Keratinocyte (primary cell): ENCODE measurements at regions not wholly inside any gene's neighbourhood (a gene's known extent, or its start where the extent isn't known, plus 50 kb on each side); places are given as distances from the start of the nearest gene placed in this dataset.

Experiments
- DNase-seq: peaks from one replicate; pipeline ENCODE4 v3.0.0-alpha.2; 2011; ENCODE audit warnings: low read depth, missing footprints, low spot score
- FAIRE-seq: peaks from 2 replicates; lab custom pipeline; 2011; peaks lifted over from hg19 to GRCh38; lab: Jason Lieb, UNC
- H2AFZ ChIP-seq: 2 replicates; pipeline ENCODE4 v1.6.0; 2012; ENCODE audit warnings: low read length, control low read depth, inconsistent platforms; ENCODE audit not compliant: control insufficient read depth
- H3K27ac ChIP-seq: 2 replicates; pipeline ENCODE4 v1.5.1; 2011; ENCODE audit warnings: low read length; ENCODE audit not compliant: control insufficient read depth, insufficient read depth
- H3K27me3 ChIP-seq: 3 replicates; pipeline ENCODE4 v1.6.0; 2011; ENCODE audit warnings: low read length; ENCODE audit not compliant: control insufficient read depth, insufficient read depth; ENCODE audit errors: extremely low read depth
- H3K36me3 ChIP-seq, 2 experiments: 2 replicates in 1 of 2; 3 replicates in 1 of 2; pipeline ENCODE4 v1.5.1; 2011; ENCODE audit warnings: low read length in 2 of 2, mild to moderate bottlenecking in 1 of 2; ENCODE audit not compliant: control insufficient read depth in 2 of 2, insufficient read depth in 2 of 2; ENCODE audit errors: extremely low read depth in 1 of 2
- H3K4me1 ChIP-seq: 3 replicates; pipeline ENCODE4 v1.5.1; 2011; ENCODE audit warnings: low read length; ENCODE audit not compliant: control insufficient read depth, insufficient read depth; ENCODE audit errors: extremely low read depth
- H3K4me2 ChIP-seq: 3 replicates; pipeline ENCODE4 v1.6.0; 2011; ENCODE audit warnings: low read depth, low read length; ENCODE audit not compliant: control insufficient read depth, insufficient read depth; ENCODE audit errors: extremely low read depth
- H3K4me3 ChIP-seq, 3 experiments: fragments of 200-600 bp in 1 of 3; sonication (generic) in 1 of 3; 2 replicates in 2 of 3; 3 replicates in 1 of 3; pipeline ENCODE4 v1.5.1; 2011 to 2016; ENCODE audit warnings: low read length in 3 of 3, mild to moderate bottlenecking in 3 of 3, control low read depth in 2 of 3, inconsistent platforms in 1 of 3, low read depth in 1 of 3, mixed read lengths in 1 of 3, mixed run types in 1 of 3, moderate library complexity in 1 of 3; ENCODE audit not compliant: control insufficient read depth in 2 of 3, insufficient read depth in 2 of 3; ENCODE audit errors: extremely low read depth in 1 of 3
- H3K79me2 ChIP-seq: 2 replicates; pipeline ENCODE4 v1.6.0; 2012; ENCODE audit warnings: low read length; ENCODE audit not compliant: control insufficient read depth, insufficient read depth
- H3K9ac ChIP-seq: 3 replicates; pipeline ENCODE4 v1.6.0; 2011; ENCODE audit warnings: low read length; ENCODE audit not compliant: control insufficient read depth, insufficient read depth; ENCODE audit errors: extremely low read depth
- H3K9me1 ChIP-seq: 3 replicates; pipeline ENCODE4 v1.6.0; 2011; ENCODE audit warnings: low read length; ENCODE audit not compliant: control insufficient read depth, insufficient read depth; ENCODE audit errors: extremely low read depth
- H3K9me3 ChIP-seq: 2 replicates; pipeline ENCODE4 v1.5.1; 2012; ENCODE audit warnings: low read depth, low read length; ENCODE audit not compliant: control insufficient read depth
- H4K20me1 ChIP-seq: 3 replicates; pipeline ENCODE4 v1.6.0; 2011; ENCODE audit warnings: low read length; ENCODE audit not compliant: control insufficient read depth, insufficient read depth; ENCODE audit errors: extremely low read depth
- EZH2 ChIP-seq: IDR thresholded peaks from one replicate; pipeline ENCODE4 v1.6.1; 2012; ENCODE audit warnings: inconsistent platforms, mild to moderate bottlenecking, low read length, moderate library complexity
- dilution Hi-C: fragments of 300-500 bp; cut with MboI; formaldehyde crosslinking; loops from one replicate; pipeline ENCODE4 v1.7.0; 2020; ENCODE audit warnings: low sequenced_read_pairs; ENCODE audit not compliant: extremely low pct_ligation_motif_present
- TF ChIP-seq, protein P1 (sequence below), 3 experiments: IDR thresholded peaks in 1 of 3; conservative IDR thresholded peaks in 1 of 3; optimal IDR thresholded peaks in 1 of 3; 2 replicates in 2 of 3; 3 replicates in 1 of 3; pipeline versions ENCODE3 to v1.5.1; 2011; ENCODE audit warnings: low read length in 3 of 3, mild to moderate bottlenecking in 3 of 3, moderate library complexity in 2 of 3, control low read depth in 1 of 3, inconsistent platforms in 1 of 3; ENCODE audit not compliant: insufficient read depth in 2 of 3; ENCODE audit errors: extremely low read depth in 1 of 3

DNA sequence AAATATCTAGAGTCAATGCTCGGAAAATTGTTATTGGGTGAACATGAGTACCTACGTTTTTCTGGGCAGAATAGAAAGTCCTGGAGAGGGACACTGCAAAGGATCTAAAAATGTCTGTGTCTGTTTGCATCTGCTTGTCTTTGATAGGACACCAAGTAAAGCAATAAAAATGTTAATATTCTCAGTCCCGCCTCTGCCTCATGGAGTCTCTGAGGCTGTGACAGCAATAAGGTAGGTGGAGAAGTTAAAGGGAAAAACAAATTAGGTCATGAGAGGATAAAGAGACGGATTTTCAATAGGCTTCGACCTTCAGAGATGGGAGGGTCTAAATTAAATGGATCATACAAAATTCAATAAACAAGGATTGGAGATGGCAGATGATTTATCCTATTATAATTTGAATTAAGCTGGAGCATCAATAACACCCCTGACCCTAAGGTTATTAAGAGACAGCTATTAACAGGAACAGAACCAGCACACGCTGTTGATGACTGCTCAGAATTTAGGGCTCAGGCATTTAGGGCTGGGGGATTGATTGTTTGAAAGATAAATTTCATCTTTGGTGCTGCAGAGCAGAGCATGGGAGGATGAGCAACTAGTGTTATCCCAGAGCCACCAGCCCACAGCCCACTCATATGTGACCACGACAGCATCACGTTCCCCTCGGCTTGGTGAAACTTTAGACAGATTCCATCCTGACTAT is 620.3 kb upstream of the CDH4 start:
- H3K79me2 ChIP-seq, result no peaks in the 10 kb centered on the region
- H3K4me1 ChIP-seq, result no peaks in the 10 kb centered on the region
- no peaks in the 10 kb centered on the region for H3K36me3 ChIP-seq
- TF ChIP-seq, protein P1, sequence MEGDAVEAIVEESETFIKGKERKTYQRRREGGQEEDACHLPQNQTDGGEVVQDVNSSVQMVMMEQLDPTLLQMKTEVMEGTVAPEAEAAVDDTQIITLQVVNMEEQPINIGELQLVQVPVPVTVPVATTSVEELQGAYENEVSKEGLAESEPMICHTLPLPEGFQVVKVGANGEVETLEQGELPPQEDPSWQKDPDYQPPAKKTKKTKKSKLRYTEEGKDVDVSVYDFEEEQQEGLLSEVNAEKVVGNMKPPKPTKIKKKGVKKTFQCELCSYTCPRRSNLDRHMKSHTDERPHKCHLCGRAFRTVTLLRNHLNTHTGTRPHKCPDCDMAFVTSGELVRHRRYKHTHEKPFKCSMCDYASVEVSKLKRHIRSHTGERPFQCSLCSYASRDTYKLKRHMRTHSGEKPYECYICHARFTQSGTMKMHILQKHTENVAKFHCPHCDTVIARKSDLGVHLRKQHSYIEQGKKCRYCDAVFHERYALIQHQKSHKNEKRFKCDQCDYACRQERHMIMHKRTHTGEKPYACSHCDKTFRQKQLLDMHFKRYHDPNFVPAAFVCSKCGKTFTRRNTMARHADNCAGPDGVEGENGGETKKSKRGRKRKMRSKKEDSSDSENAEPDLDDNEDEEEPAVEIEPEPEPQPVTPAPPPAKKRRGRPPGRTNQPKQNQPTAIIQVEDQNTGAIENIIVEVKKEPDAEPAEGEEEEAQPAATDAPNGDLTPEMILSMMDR (optimal IDR thresholded peaks at IDR 0.05 in 1 of 3, IDR thresholded peaks at IDR 0.05 in 1 of 3, conservative IDR thresholded peaks at IDR 0.05 in 1 of 3; ENCODE audit: extremely low read depth in 1 of 3, insufficient read depth in 2 of 3, low read length in 3 of 3), result no peak
- no peak for TF ChIP-seq EZH2
- no peak overlapping the region for H3K4me2 ChIP-seq
- DNase-seq, result no peak
- no peak overlapping the region for H3K9ac ChIP-seq
- H3K4me3 ChIP-seq, result no peak overlapping the region
- FAIRE-seq, result no peak
- dilution Hi-C loops, result no loop called here
- H3K27ac ChIP-seq, result no peak overlapping the region
- H4K20me1 ChIP-seq, result no peaks in the 10 kb centered on the region
- no peaks in the 10 kb centered on the region for H3K9me1 ChIP-seq
- H3K27me3 ChIP-seq, result no peaks in the 10 kb centered on the region
- no peaks in the 10 kb centered on the region for H3K9me3 ChIP-seq
- no peak overlapping the region for H2AFZ ChIP-seq

DNA sequence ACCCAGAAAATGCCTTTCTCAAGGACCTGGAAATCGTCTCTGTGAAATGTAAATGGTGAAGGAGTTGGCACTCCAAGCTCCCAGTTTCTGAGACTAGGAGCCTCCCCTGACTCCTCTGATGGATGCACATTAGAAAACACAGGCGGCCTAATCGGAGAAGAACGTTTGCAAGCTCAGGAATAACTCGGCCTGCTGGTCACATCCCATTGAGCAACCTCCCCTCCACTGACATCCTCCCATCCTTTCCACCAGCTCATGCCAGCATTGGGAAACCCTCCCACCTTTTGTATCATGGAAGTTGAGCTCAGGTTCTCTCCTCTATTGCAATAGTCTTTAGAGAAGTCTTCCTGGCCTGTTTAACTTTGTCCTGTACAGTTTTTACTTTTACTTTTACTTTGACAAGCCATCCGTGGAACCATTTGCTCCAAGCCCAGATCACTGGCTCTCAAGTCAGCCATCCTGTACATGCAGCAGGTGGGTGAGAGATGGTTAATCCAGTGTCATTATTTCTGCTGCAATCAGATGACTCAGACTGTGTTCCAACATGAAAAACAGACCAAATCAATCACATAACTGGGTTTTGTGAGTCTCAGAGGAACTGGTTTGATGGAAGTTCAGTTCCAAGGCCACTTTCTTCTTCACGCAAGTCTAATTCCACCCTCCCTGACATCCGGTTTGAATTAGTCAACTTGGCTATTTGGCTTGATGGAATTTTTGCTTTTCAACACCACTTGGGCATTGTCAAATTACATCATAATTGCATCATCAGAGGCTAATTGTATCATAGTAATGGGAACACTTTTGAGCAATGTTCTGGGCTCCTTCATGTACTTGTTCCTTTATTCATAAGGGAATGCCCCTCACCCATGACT is 619.4 kb upstream of the CDH4 start:
- Histone ChIP-seq H3K4me3 (no peak overlapping the region), H3K9me3 (no peaks in the 10 kb centered on the region), H3K4me2 (no peak overlapping the region), H3K36me3 (no peaks in the 10 kb centered on the region), H3K27ac (no peak overlapping the region), H2AFZ (no peak overlapping the region), H3K79me2 (no peaks in the 10 kb centered on the region), H3K4me1 (no peaks in the 10 kb centered on the region), H3K9me1 (no peaks in the 10 kb centered on the region), H3K9ac (no peak overlapping the region), H4K20me1 (no peaks in the 10 kb centered on the region), H3K27me3 (no peaks in the 10 kb centered on the region)
- DNase-seq, result no peak
- FAIRE-seq, result no peak
- no peak for TF ChIP-seq EZH2
- TF ChIP-seq, protein P1 (optimal IDR thresholded peaks at IDR 0.05 in 1 of 3, IDR thresholded peaks at IDR 0.05 in 1 of 3, conservative IDR thresholded peaks at IDR 0.05 in 1 of 3; ENCODE audit: extremely low read depth in 1 of 3, insufficient read depth in 2 of 3, low read length in 3 of 3), result no peak
- dilution Hi-C loops, result no loop called here
